ENCODE measurements at regions not wholly inside any gene's neighbourhood (a gene's known extent, or its start where the extent isn't known, plus 50 kb on each side); places are given as distances from the start of the nearest gene placed in this dataset.

DNA sequence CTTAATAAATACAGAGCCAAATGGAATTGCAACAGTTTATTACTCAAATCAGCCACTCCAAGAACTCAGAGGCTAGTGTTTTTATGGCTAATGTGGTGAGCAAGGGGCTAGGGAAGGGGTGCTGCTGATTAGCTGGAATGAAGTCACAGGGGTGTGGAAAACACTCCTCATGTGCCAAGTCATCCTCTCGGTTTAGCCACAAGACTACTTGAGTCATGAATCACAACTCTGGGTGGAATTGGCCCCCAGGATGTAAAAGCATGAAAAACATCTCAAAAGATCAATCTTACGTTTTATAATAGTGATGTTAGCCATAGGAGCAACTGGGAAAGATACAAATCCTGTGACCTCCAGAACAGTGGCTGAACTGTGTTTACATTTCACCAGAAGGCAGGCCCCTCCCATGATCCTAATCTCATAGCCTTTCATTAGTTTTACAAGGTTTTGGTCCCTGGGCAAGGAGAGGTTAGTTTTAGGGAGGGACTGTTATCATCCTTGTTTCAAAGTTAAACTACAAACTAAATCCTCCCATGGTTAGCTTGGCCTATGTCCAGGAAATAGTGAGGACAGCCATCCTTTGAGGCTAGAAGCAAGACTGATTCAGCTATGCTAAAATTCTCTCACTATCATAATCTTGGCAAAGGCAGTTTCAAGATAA is 2020.1 kb upstream of the PCDH20 start:
- H4K20me1 ChIP-seq (ENCODE audit: insufficient read depth): no peaks in the 10 kb centered on the region
- no peaks in the 10 kb centered on the region for H3K79me2 ChIP-seq (ENCODE audit: insufficient read depth, low read length)
- no peak overlapping the region for H3K27ac ChIP-seq (ENCODE audit: low read depth, low read length)
- DNase-seq (ENCODE audit: low read depth, low spot score) (peak; percentile 3), ATAC-seq (0 out of 2 replicates have a peak, but pooled peaks have one; percentile 42)
- H3K36me3 ChIP-seq (ENCODE audit: control insufficient read depth in 1 of 2, insufficient read depth in 2 of 2, low read length in 2 of 2): no peaks in the 10 kb centered on the region
- TF ChIP-seq RAD21 (IDR thresholded peaks at IDR 0.05; ENCODE audit: low read depth) (no peak), POLR2A (IDR thresholded peaks at IDR 0.05; ENCODE audit: borderline replicate concordance, extremely low read depth, insufficient read depth, insufficient read length) (no peak), ZNF274 (IDR thresholded peaks at IDR 0.05; ENCODE audit: low read depth, low read length) (no peak), TCF7L2 (IDR thresholded peaks at IDR 0.05; ENCODE audit: borderline replicate concordance, extremely low read depth, insufficient read depth, insufficient read length) (no peak), YY1 (IDR thresholded peaks at IDR 0.05; ENCODE audit: extremely low read depth, insufficient replicate concordance, low read depth, low read length) (no peak), POLR2AphosphoS5 (IDR thresholded peaks at IDR 0.05; ENCODE audit: low read depth, low read length) (no peak), ZFX (IDR thresholded peaks at IDR 0.05) (no peak), EZH2phosphoT487 (IDR thresholded peaks at IDR 0.05; ENCODE audit: borderline replicate concordance) (no peak), ELF1 (IDR thresholded peaks at IDR 0.05; ENCODE audit: borderline replicate concordance, low read depth) (no peak), JUND (IDR thresholded peaks at IDR 0.05) (0 out of 2 replicates have a peak, but pooled peaks have one; percentile 13), SP1 (IDR thresholded peaks at IDR 0.05; ENCODE audit: low read depth) (no peak), FOSL1 (IDR thresholded peaks at IDR 0.05; ENCODE audit: low read depth) (peak; percentile 22; the same call in 1 of the 2 replicates)
- TF ChIP-seq, protein P1, sequence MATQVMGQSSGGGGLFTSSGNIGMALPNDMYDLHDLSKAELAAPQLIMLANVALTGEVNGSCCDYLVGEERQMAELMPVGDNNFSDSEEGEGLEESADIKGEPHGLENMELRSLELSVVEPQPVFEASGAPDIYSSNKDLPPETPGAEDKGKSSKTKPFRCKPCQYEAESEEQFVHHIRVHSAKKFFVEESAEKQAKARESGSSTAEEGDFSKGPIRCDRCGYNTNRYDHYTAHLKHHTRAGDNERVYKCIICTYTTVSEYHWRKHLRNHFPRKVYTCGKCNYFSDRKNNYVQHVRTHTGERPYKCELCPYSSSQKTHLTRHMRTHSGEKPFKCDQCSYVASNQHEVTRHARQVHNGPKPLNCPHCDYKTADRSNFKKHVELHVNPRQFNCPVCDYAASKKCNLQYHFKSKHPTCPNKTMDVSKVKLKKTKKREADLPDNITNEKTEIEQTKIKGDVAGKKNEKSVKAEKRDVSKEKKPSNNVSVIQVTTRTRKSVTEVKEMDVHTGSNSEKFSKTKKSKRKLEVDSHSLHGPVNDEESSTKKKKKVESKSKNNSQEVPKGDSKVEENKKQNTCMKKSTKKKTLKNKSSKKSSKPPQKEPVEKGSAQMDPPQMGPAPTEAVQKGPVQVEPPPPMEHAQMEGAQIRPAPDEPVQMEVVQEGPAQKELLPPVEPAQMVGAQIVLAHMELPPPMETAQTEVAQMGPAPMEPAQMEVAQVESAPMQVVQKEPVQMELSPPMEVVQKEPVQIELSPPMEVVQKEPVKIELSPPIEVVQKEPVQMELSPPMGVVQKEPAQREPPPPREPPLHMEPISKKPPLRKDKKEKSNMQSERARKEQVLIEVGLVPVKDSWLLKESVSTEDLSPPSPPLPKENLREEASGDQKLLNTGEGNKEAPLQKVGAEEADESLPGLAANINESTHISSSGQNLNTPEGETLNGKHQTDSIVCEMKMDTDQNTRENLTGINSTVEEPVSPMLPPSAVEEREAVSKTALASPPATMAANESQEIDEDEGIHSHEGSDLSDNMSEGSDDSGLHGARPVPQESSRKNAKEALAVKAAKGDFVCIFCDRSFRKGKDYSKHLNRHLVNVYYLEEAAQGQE (IDR thresholded peaks at IDR 0.05; ENCODE audit: low read depth): no peak
- TF ChIP-seq, protein P2, sequence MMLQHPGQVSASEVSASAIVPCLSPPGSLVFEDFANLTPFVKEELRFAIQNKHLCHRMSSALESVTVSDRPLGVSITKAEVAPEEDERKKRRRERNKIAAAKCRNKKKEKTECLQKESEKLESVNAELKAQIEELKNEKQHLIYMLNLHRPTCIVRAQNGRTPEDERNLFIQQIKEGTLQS (IDR thresholded peaks at IDR 0.05): no peak
- TF ChIP-seq, protein P3, sequence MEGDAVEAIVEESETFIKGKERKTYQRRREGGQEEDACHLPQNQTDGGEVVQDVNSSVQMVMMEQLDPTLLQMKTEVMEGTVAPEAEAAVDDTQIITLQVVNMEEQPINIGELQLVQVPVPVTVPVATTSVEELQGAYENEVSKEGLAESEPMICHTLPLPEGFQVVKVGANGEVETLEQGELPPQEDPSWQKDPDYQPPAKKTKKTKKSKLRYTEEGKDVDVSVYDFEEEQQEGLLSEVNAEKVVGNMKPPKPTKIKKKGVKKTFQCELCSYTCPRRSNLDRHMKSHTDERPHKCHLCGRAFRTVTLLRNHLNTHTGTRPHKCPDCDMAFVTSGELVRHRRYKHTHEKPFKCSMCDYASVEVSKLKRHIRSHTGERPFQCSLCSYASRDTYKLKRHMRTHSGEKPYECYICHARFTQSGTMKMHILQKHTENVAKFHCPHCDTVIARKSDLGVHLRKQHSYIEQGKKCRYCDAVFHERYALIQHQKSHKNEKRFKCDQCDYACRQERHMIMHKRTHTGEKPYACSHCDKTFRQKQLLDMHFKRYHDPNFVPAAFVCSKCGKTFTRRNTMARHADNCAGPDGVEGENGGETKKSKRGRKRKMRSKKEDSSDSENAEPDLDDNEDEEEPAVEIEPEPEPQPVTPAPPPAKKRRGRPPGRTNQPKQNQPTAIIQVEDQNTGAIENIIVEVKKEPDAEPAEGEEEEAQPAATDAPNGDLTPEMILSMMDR (IDR thresholded peaks at IDR 0.05 in 2 of 3, conservative IDR thresholded peaks at IDR 0.05 in 1 of 3; ENCODE audit: borderline replicate concordance in 1 of 3, insufficient read depth in 1 of 3, low read depth in 2 of 3, low read length in 2 of 3): no peak
- TF ChIP-seq, protein P4, sequence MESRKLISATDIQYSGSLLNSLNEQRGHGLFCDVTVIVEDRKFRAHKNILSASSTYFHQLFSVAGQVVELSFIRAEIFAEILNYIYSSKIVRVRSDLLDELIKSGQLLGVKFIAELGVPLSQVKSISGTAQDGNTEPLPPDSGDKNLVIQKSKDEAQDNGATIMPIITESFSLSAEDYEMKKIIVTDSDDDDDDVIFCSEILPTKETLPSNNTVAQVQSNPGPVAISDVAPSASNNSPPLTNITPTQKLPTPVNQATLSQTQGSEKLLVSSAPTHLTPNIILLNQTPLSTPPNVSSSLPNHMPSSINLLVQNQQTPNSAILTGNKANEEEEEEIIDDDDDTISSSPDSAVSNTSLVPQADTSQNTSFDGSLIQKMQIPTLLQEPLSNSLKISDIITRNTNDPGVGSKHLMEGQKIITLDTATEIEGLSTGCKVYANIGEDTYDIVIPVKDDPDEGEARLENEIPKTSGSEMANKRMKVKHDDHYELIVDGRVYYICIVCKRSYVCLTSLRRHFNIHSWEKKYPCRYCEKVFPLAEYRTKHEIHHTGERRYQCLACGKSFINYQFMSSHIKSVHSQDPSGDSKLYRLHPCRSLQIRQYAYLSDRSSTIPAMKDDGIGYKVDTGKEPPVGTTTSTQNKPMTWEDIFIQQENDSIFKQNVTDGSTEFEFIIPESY (IDR thresholded peaks at IDR 0.05; ENCODE audit: extremely low read depth, insufficient replicate concordance, low read length): no peak
- no peaks in the 10 kb centered on the region for H3K9me2 ChIP-seq (ENCODE audit: insufficient read depth)
- H2AFZ ChIP-seq (ENCODE audit: low read depth, low read length, poor library complexity, severe bottlenecking): no peak overlapping the region
- peaks cover 0 to 7% of the 10 kb centered on the region in 2 experiments; a peak in 1 of 4 replicates for H3K4me1 ChIP-seq (ENCODE audit: control insufficient read depth in 1 of 2, insufficient read depth in 2 of 2, low read length in 2 of 2)
- ChIA-PET POLR2A (no interaction called here), CTCF (no interaction called here), RAD21 (ENCODE audit: low non-redundant PET in 1 of 2, low total read pairs in 2 of 2, uncharacterized antibody in 2 of 2, unreplicated experiment in 2 of 2) (no interaction called here)
- no peaks in the 10 kb centered on the region for H3K27me3 ChIP-seq (ENCODE audit: insufficient read depth, low read length)
- no peak overlapping the region for H3K4me3 ChIP-seq (replicated peaks in 1 of 2; ENCODE audit: low read depth in 1 of 2, low read length in 2 of 2)
- no peak overlapping the region for H3K9ac ChIP-seq (ENCODE audit: low read length)
- no peaks in the 10 kb centered on the region for H3K9me3 ChIP-seq (ENCODE audit: control insufficient read depth in 1 of 2, insufficient read depth in 1 of 2, low read depth in 1 of 2, low read length in 2 of 2)
- intact Hi-C loops (cut with micrococcal nuclease): no loop called here
- no TSS peak for BruUV-seq (replicated peaks)
- no peak overlapping the region; the same call in 1 of the 2 replicates for H3K4me2 ChIP-seq (ENCODE audit: low read length)

Measured in HCT116 (cell line).